ENCODE measurements at regions not wholly inside any gene's neighbourhood (a gene's known extent, or its start where the extent isn't known, plus 50 kb on each side); places are given as distances from the start of the nearest gene placed in this dataset.

DNA sequence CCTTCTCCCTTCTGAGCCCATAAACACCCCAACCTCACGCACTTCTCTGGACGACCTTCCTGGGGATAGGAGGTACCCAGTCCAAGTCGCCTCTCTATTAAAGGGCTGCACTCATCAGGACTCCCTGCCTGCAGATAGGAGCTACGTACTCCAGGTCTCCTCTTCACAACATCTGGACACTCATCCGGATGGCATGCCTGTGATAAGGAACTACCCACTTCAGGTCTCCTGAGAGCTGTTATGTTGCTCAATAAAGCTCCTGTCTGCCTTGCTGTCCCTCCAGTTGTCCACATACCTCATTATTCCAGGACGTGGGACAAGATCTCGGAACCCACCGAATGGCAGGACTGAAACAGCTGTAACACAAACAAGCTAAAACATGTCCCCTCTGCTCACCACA, 548.0 kb downstream of the TBC1D32 start:
- Histone ChIP-seq H3K27ac (ENCODE audit: low read length) (no peak overlapping the region), H3K9me3 (ENCODE audit: control insufficient read depth, insufficient read depth, low read depth, low read length) (no peaks in the 10 kb centered on the region), H3K36me3 (ENCODE audit: control insufficient read depth, insufficient read depth, low read length) (no peaks in the 10 kb centered on the region), H3K4me1 (ENCODE audit: control insufficient read depth, insufficient read depth, low read length) (no peaks in the 10 kb centered on the region), H3K27me3 (ENCODE audit: control insufficient read depth, insufficient read depth, low read length) (no peaks in the 10 kb centered on the region), H3K4me3 (ENCODE audit: low read depth in 2 of 2, low read length in 2 of 2) (no peak overlapping the region)
- ChIA-PET POLR2A (no interaction called here), CTCF (no interaction called here)
- DNase-seq (ENCODE audit: low read depth, low spot score) (no peak), ATAC-seq (no peak)
- intact Hi-C loops (cut with micrococcal nuclease; ENCODE audit: unreplicated experiment) (no loop called here), in situ Hi-C loops (cut with HindIII; ENCODE audit: low pct_unique_long_range_greater_than_20kb, low sequenced_read_pairs) (no loop called here)
- TF ChIP-seq SIN3A (IDR thresholded peaks at IDR 0.05; ENCODE audit: borderline replicate concordance, insufficient read depth, low read depth, low read length) = no peak
- TF ChIP-seq, protein P1, sequence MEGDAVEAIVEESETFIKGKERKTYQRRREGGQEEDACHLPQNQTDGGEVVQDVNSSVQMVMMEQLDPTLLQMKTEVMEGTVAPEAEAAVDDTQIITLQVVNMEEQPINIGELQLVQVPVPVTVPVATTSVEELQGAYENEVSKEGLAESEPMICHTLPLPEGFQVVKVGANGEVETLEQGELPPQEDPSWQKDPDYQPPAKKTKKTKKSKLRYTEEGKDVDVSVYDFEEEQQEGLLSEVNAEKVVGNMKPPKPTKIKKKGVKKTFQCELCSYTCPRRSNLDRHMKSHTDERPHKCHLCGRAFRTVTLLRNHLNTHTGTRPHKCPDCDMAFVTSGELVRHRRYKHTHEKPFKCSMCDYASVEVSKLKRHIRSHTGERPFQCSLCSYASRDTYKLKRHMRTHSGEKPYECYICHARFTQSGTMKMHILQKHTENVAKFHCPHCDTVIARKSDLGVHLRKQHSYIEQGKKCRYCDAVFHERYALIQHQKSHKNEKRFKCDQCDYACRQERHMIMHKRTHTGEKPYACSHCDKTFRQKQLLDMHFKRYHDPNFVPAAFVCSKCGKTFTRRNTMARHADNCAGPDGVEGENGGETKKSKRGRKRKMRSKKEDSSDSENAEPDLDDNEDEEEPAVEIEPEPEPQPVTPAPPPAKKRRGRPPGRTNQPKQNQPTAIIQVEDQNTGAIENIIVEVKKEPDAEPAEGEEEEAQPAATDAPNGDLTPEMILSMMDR (IDR thresholded peaks at IDR 0.05) = no peak
- TF ChIP-seq POLR2AphosphoS5 (IDR thresholded peaks at IDR 0.05; ENCODE audit: low read depth, low read length) = no peak
- TF ChIP-seq, protein P2, sequence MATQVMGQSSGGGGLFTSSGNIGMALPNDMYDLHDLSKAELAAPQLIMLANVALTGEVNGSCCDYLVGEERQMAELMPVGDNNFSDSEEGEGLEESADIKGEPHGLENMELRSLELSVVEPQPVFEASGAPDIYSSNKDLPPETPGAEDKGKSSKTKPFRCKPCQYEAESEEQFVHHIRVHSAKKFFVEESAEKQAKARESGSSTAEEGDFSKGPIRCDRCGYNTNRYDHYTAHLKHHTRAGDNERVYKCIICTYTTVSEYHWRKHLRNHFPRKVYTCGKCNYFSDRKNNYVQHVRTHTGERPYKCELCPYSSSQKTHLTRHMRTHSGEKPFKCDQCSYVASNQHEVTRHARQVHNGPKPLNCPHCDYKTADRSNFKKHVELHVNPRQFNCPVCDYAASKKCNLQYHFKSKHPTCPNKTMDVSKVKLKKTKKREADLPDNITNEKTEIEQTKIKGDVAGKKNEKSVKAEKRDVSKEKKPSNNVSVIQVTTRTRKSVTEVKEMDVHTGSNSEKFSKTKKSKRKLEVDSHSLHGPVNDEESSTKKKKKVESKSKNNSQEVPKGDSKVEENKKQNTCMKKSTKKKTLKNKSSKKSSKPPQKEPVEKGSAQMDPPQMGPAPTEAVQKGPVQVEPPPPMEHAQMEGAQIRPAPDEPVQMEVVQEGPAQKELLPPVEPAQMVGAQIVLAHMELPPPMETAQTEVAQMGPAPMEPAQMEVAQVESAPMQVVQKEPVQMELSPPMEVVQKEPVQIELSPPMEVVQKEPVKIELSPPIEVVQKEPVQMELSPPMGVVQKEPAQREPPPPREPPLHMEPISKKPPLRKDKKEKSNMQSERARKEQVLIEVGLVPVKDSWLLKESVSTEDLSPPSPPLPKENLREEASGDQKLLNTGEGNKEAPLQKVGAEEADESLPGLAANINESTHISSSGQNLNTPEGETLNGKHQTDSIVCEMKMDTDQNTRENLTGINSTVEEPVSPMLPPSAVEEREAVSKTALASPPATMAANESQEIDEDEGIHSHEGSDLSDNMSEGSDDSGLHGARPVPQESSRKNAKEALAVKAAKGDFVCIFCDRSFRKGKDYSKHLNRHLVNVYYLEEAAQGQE (IDR thresholded peaks at IDR 0.05; ENCODE audit: insufficient read depth in 1 of 2, low read depth in 2 of 2, low read length in 1 of 2) = no peak
- TF ChIP-seq TCF7L2 (IDR thresholded peaks at IDR 0.05; ENCODE audit: low read depth, low read length) = no peak
- no TSS peak for BruUV-seq (replicated peaks)

DNA sequence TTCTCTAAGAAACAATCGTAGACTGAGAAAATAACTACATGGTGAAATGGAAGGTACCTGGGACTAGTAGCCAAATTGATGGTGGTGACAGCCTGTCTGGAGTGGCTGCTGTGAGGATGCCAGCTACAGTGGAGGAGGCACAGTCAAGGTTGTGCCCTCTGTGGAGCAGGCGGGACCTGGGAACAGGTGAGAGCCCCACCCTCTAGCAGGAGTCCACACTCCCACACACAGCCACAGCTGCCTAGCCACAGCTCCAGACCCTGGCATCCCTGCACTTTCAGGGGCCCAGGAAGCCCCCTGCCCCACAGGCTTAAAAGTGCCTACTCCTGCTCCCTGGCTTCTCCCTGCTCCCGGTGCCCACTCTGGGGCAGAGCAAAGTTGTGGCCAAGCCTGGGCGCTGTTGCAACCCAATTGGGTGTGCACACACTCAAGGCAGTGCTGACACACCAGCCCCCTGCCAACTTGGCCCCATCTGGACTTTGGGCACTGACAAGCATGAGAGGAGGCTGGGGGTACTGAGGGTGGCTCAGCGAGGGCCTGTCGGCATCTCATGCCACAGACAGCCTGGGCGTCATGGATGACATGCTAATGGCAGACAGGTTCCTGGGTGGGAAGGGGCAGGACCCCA, 548.7 kb downstream of the TBC1D32 start:
- ATAC-seq = no peak
- intact Hi-C loops (cut with micrococcal nuclease; ENCODE audit: unreplicated experiment) = no loop called here
- no peaks in the 10 kb centered on the region for H3K9me3 ChIP-seq (ENCODE audit: control insufficient read depth, insufficient read depth, low read depth, low read length)
- ChIA-PET CTCF (no interaction called here), POLR2A (no interaction called here)
- H3K4me3 ChIP-seq (ENCODE audit: low read depth in 2 of 2, low read length in 2 of 2) = no peak overlapping the region
- H3K4me1 ChIP-seq (ENCODE audit: control insufficient read depth, insufficient read depth, low read length) = no peaks in the 10 kb centered on the region
- DNase-seq (ENCODE audit: low read depth, low spot score) = no peak
- H3K36me3 ChIP-seq (ENCODE audit: control insufficient read depth, insufficient read depth, low read length) = no peaks in the 10 kb centered on the region
- TF ChIP-seq, protein P1 (IDR thresholded peaks at IDR 0.05) = no peak
- TF ChIP-seq POLR2AphosphoS5 (IDR thresholded peaks at IDR 0.05; ENCODE audit: low read depth, low read length) (no peak), SIN3A (IDR thresholded peaks at IDR 0.05; ENCODE audit: borderline replicate concordance, insufficient read depth, low read depth, low read length) (no peak), TCF7L2 (IDR thresholded peaks at IDR 0.05; ENCODE audit: low read depth, low read length) (no peak)
- TF ChIP-seq, protein P2 (IDR thresholded peaks at IDR 0.05; ENCODE audit: insufficient read depth in 1 of 2, low read depth in 2 of 2, low read length in 1 of 2) = no peak
- no peaks in the 10 kb centered on the region for H3K27me3 ChIP-seq (ENCODE audit: control insufficient read depth, insufficient read depth, low read length)
- in situ Hi-C loops (cut with HindIII; ENCODE audit: low pct_unique_long_range_greater_than_20kb, low sequenced_read_pairs) = no loop called here
- no TSS peak for BruUV-seq (replicated peaks)
- no peak overlapping the region for H3K27ac ChIP-seq (ENCODE audit: low read length)
